GM23248 (cell line): ENCODE measurements at regions not wholly inside any gene's neighbourhood (a gene's known extent, or its start where the extent isn't known, plus 50 kb on each side); places are given as distances from the start of the nearest gene placed in this dataset.

Source experiments
- DNase-seq: peaks from one replicate; pipeline ENCODE4 v3.0.0-alpha.2; 2015
- H2AFZ ChIP-seq: fragments of 200-600 bp; sonication (generic); 2 replicates; pipeline ENCODE4 v1.6.1; 2016; ENCODE audit warnings: antibody characterized with exemption
- H3F3A ChIP-seq: fragments of 200-600 bp; sonication (generic); 2 replicates; pipeline ENCODE4 v1.6.1; 2016; ENCODE audit warnings: mild to moderate bottlenecking, antibody characterized with exemption, mixed run types; ENCODE audit not compliant: insufficient read depth
- H3K27ac ChIP-seq: fragments of 200-600 bp; sonication (generic); 2 replicates; pipeline ENCODE4 v1.5.1; 2016; ENCODE audit warnings: mild to moderate bottlenecking
- H3K27me3 ChIP-seq: fragments of 200-600 bp; sonication (generic); replicated peaks from 2 replicates; pipeline ENCODE4 v1.6.1; 2016; ENCODE audit warnings: mild to moderate bottlenecking; ENCODE audit not compliant: insufficient read depth
- H3K36me3 ChIP-seq: fragments of 200-600 bp; sonication (generic); 2 replicates; pipeline ENCODE4 v1.6.1; 2016; ENCODE audit warnings: low read depth, mild to moderate bottlenecking
- H3K4me1 ChIP-seq: fragments of 200-600 bp; sonication (generic); 2 replicates; pipeline ENCODE4 v1.6.1; 2016; ENCODE audit warnings: mild to moderate bottlenecking; ENCODE audit not compliant: insufficient read depth
- H3K4me2 ChIP-seq: fragments of 200-600 bp; sonication (generic); one replicate; pipeline ENCODE4 v1.6.1; 2016; ENCODE audit warnings: mild to moderate bottlenecking; ENCODE audit not compliant: unreplicated experiment
- H3K4me3 ChIP-seq: fragments of 200-600 bp; sonication (generic); 2 replicates; pipeline ENCODE4 v1.5.1; 2016; ENCODE audit warnings: mild to moderate bottlenecking
- H3K79me2 ChIP-seq: fragments of 200-600 bp; sonication (generic); 2 replicates; pipeline ENCODE4 v1.6.1; 2016; ENCODE audit warnings: mild to moderate bottlenecking; ENCODE audit not compliant: insufficient read depth
- H3K9ac ChIP-seq: fragments of 200-600 bp; sonication (generic); 2 replicates; pipeline ENCODE4 v1.6.1; 2016; ENCODE audit warnings: mild to moderate bottlenecking
- H3K9me2 ChIP-seq: fragments of 200-600 bp; sonication (generic); 2 replicates; pipeline ENCODE4 v1.6.1; 2016; ENCODE audit warnings: mixed run types, mild to moderate bottlenecking, moderate library complexity; ENCODE audit not compliant: insufficient read depth
- H3K9me3 ChIP-seq: fragments of 200-600 bp; sonication (generic); one replicate; pipeline ENCODE4 v1.6.1; 2017; ENCODE audit warnings: low read depth
- H4K20me1 ChIP-seq: fragments of 200-600 bp; sonication (generic); 2 replicates; pipeline ENCODE4 v1.6.0; 2016; ENCODE audit not compliant: insufficient read depth
- EZH2 ChIP-seq: fragments of 200-600 bp; sonication (generic); IDR thresholded peaks from 2 replicates; pipeline ENCODE4 v1.6.1; 2018; ENCODE audit warnings: antibody characterized with exemption, mild to moderate bottlenecking; ENCODE audit not compliant: insufficient read depth, poor library complexity, severe bottlenecking
- EZH2phosphoT487 ChIP-seq: fragments of 200-600 bp; sonication (generic); IDR thresholded peaks from 2 replicates; pipeline ENCODE4 v1.6.1; 2018; ENCODE audit warnings: antibody characterized with exemption, moderate library complexity, mild to moderate bottlenecking, low read depth; ENCODE audit not compliant: insufficient read depth
- WGBS, 2 experiments: methylation state at CpG; one replicate each; pipeline ENCODE4 v1.1.6; 2015 to 2017; ENCODE audit warnings: low lambda C conversion rate in 2 of 2, low coverage in 1 of 2; ENCODE audit errors: missing lambda C conversion rate in 2 of 2; 5-methylcytosine and 5-hydroxymethylcytosine counted together
- in situ Hi-C: fragments of 300-500 bp; cut with MboI; formaldehyde crosslinking; loops from 2 replicates; pipeline ENCODE4 v1.15.0; 2020

DNA sequence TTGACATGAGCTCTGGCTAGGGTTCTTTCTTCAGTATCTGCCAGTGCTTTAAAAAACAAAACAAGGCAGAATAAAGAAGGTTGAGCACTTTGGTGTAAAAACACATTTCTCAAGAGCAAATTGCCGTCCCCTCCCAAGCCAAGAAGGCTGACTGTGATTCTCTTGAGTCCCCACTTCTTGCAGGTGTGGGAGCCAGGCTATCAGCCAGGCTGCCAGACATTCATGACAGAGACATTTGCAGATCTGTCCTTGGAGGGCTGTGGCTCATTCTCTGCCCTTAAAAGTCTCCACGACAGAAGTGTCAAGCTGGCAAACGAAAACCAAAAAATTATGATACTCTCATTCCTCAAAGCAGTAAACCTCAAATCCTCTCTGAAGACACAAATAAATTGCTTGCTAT, 749.3 kb upstream of the HS6ST1 start:
- Histone ChIP-seq H3K4me1 (no peaks in the 10 kb centered on the region), H3K27ac (no peak overlapping the region), H3K36me3 (no peaks in the 10 kb centered on the region), H3K4me2 (no peak overlapping the region), H3F3A (no peaks in the 10 kb centered on the region), H4K20me1 (no peaks in the 10 kb centered on the region), H3K27me3 (no peaks in the 10 kb centered on the region), H3K79me2 (no peaks in the 10 kb centered on the region), H3K9me2 (no peaks in the 10 kb centered on the region), H3K9me3 (no peaks in the 10 kb centered on the region), H3K9ac (no peak overlapping the region), H2AFZ (no peak overlapping the region), H3K4me3 (no peak overlapping the region)
- TF ChIP-seq EZH2phosphoT487 (no peak), EZH2 (no peak)
- in situ Hi-C loops = no loop called here
- WGBS, 2 experiments = 16 to 26% methylated on average over 3 of the region's 3 CpGs
- DNase-seq = no peak

DNA sequence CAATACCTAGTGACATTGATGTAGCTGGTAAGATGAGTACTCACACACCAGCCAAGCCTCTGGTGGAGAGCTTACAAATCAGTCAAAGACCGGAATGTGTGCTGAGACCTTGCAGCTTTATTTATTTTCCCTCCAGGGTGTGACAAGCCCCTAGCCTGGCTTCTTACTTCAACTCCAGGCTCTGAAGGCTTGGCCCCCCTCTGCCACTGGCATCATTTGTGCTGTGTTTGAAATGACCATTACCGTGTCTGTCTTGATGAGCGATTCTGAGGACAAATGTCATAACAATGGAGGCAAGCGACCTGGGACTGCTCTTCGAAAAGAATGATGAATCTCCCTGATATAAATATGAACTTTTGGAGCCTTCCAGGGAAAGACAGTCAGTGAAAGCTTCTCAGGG, 749.9 kb upstream of the HS6ST1 start:
- 60 to 64% methylated on average over 5 of the region's 5 CpGs for WGBS, 2 experiments
- no peak for DNase-seq
- Histone ChIP-seq H3K4me3 (no peak overlapping the region), H3K4me2 (no peak overlapping the region), H3K9me3 (no peaks in the 10 kb centered on the region), H3K36me3 (no peaks in the 10 kb centered on the region), H3K4me1 (no peaks in the 10 kb centered on the region), H3K9ac (no peak overlapping the region), H3K9me2 (no peaks in the 10 kb centered on the region), H3K79me2 (no peaks in the 10 kb centered on the region), H3K27me3 (no peaks in the 10 kb centered on the region), H3K27ac (no peak overlapping the region), H2AFZ (no peak overlapping the region), H4K20me1 (no peaks in the 10 kb centered on the region), H3F3A (no peaks in the 10 kb centered on the region)
- TF ChIP-seq EZH2 (no peak), EZH2phosphoT487 (no peak)
- in situ Hi-C loops = no loop called here

DNA sequence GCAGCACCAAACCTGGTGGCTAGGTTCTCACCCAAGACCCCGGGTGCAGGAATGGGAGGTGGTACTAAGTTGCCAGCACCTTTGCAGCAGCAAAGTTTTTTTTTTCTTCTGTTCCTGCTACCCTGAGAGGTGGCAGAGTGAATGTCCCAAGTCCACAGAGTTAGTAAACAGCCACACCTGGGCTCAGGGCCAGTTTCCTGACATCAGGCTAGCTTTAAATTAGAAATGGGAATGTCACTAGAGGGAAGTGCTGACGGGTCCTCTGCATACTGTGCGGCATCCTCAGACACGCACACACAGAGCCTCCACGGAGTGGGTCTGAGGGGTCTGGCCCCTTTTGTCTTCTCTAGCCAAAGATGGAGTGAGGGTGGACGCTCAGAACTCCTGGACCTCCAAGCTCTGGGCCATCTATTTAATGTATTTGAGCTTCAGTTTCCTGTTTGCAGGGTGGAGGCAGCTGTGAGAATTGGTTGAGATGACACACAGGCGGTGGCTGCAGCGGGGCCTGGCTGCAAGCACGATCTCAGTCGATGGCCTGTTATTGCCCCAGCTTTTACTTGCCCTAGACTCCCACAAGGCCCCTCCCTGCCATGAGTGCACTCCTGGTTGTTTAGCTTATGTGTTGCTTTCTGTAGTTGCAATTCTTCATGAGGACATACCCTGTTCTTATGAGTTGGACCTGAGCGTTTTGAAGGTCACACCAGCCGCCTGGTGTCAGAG, 751.4 kb upstream of the HS6ST1 start:
- H3K27ac ChIP-seq = no peak overlapping the region
- no peak overlapping the region for H3K4me2 ChIP-seq
- TF ChIP-seq EZH2phosphoT487 (no peak), EZH2 (no peak)
- in situ Hi-C loops = no loop called here
- H3K9me2 ChIP-seq = no peaks in the 10 kb centered on the region
- H3K4me3 ChIP-seq = no peak overlapping the region
- no peaks in the 10 kb centered on the region for H3K27me3 ChIP-seq
- WGBS, 2 experiments = 41 to 43% methylated on average over 12 of the region's 12 CpGs
- no peak overlapping the region for H2AFZ ChIP-seq
- H3F3A ChIP-seq = no peaks in the 10 kb centered on the region
- no peaks in the 10 kb centered on the region for H3K79me2 ChIP-seq
- no peaks in the 10 kb centered on the region for H3K4me1 ChIP-seq
- no peaks in the 10 kb centered on the region for H4K20me1 ChIP-seq
- no peaks in the 10 kb centered on the region for H3K9me3 ChIP-seq
- H3K36me3 ChIP-seq = no peaks in the 10 kb centered on the region
- DNase-seq = no peak
- H3K9ac ChIP-seq = no peak overlapping the region

DNA sequence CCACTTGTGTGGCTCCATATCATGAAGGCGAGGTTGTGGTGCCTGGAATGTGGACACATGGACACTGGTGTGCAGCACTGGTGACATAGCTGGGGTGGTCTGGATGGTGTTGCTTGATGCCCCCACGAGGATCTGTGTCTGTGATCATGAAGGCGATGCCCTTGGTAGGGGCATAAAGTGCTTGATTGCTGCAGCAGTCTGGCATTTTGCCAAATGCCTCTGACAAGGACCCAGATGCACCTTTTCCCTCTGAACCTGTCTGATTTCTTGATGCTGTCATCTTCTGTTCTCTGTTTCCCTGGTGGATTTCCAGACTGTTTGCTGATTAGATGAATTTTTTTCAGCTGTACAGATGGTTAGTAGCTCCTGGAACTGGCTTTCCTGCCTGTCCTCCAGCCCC, 752.0 kb upstream of the HS6ST1 start:
- no peaks in the 10 kb centered on the region for H3K9me3 ChIP-seq
- H3K27ac ChIP-seq = no peak overlapping the region
- no peaks in the 10 kb centered on the region for H4K20me1 ChIP-seq
- DNase-seq = no peak
- H3K9me2 ChIP-seq = no peaks in the 10 kb centered on the region
- no peaks in the 10 kb centered on the region for H3K36me3 ChIP-seq
- H3K4me3 ChIP-seq = no peak overlapping the region
- no peaks in the 10 kb centered on the region for H3K79me2 ChIP-seq
- H3K27me3 ChIP-seq = no peaks in the 10 kb centered on the region
- H3K9ac ChIP-seq = no peak overlapping the region
- H3F3A ChIP-seq = no peaks in the 10 kb centered on the region
- no peaks in the 10 kb centered on the region for H3K4me1 ChIP-seq
- WGBS, 2 experiments = 14 to 18% methylated on average over 3 of the region's 3 CpGs
- no peak overlapping the region for H2AFZ ChIP-seq
- in situ Hi-C loops = no loop called here
- H3K4me2 ChIP-seq = no peak overlapping the region
- TF ChIP-seq EZH2phosphoT487 (no peak), EZH2 (no peak)
